B cell (primary cell): ENCODE measurements at regions not wholly inside any gene's neighbourhood (a gene's known extent, or its start where the extent isn't known, plus 50 kb on each side); places are given as distances from the start of the nearest gene placed in this dataset.

Experiments
- ATAC-seq: fragments of 200-7000 bp; cut with Tn5 transposase; one replicate; pipeline ENCODE4 v1.10.0; 2021; ENCODE audit warnings: low read depth, mild to moderate bottlenecking, moderate number of reproducible peaks, moderate library complexity
- CTCF ChIA-PET: fragments of 350-600 bp; sonication (Branson Sonifier 250); formaldehyde crosslinking; loops from one replicate; lab custom pipeline; 2021; ENCODE audit warnings: antibody characterized with exemption, inconsistent platforms; lab: Charles Lee
- POLR2A ChIA-PET: fragments of 350-600 bp; sonication (Branson Sonifier 250); formaldehyde crosslinking; loops from one replicate; lab custom pipeline; 2021; ENCODE audit warnings: antibody characterized with exemption; lab: Charles Lee
- DNase-seq: peaks from one replicate; pipeline ENCODE4 v3.0.0; 2013
- H2AFZ ChIP-seq: 2 replicates; pipeline ENCODE4 v1.6.1; 2012; ENCODE audit warnings: mild to moderate bottlenecking, low read depth, low read length; ENCODE audit not compliant: insufficient read depth, poor library complexity, severe bottlenecking
- H3K27ac ChIP-seq, 2 donors: 1 replicate in 1 of 2; 2 replicates in 1 of 2; pipeline ENCODE4 v1.5.1; 2012 to 2013; ENCODE audit warnings: low read length in 2 of 2, mild to moderate bottlenecking in 2 of 2, moderate library complexity in 1 of 2
- H3K27me3 ChIP-seq, 4 experiments: fragments of 200-600 bp in 1 of 4; sonication (generic) in 1 of 4; replicated peaks in 1 of 4; 1 replicate in 2 of 4; 2 replicates in 2 of 4; pipeline versions ENCODE4 v1.6.1 to v1.7.0; 2013 to 2016; ENCODE audit warnings: low read length in 3 of 4, mild to moderate bottlenecking in 2 of 4, mixed read lengths in 1 of 4, moderate library complexity in 1 of 4; ENCODE audit not compliant: insufficient read depth in 4 of 4, control insufficient read depth in 3 of 4; ENCODE audit errors: control extremely low read depth in 1 of 4
- H3K36me3 ChIP-seq, 2 experiments: replicated peaks in 1 of 2; 1 replicate in 1 of 2; 2 replicates in 1 of 2; pipeline versions ENCODE4 v1.6.1 to v1.7.1; 2013; ENCODE audit warnings: low read length in 1 of 2; ENCODE audit not compliant: insufficient read depth in 2 of 2, control insufficient read depth in 1 of 2; ENCODE audit errors: control extremely low read depth in 1 of 2, extremely low read depth in 1 of 2
- H3K4me1 ChIP-seq, 2 donors: fragments of 200-600 bp in 1 of 2; sonication (generic) in 1 of 2; 1 replicate in 1 of 2; 2 replicates in 1 of 2; pipeline versions ENCODE4 v1.5.1 to v1.6.1; 2013 to 2017; ENCODE audit warnings: low read length in 2 of 2; ENCODE audit not compliant: control insufficient read depth in 2 of 2, insufficient read depth in 2 of 2
- H3K4me2 ChIP-seq: replicated peaks from 2 replicates; pipeline ENCODE3; 2012; ENCODE audit warnings: mild to moderate bottlenecking, low read depth, low read length; ENCODE audit not compliant: poor library complexity, severe bottlenecking
- H3K4me3 ChIP-seq, 5 experiments: fragments of 200-600 bp in 1 of 5; sonication (generic) in 1 of 5; 1 replicate in 3 of 5; 2 replicates in 2 of 5; pipeline versions ENCODE4 v1.5.1 to v1.7.0; 2011 to 2016; ENCODE audit warnings: low read length in 4 of 5, mild to moderate bottlenecking in 4 of 5, low read depth in 2 of 5, control low read depth in 1 of 5, moderate library complexity in 1 of 5; ENCODE audit not compliant: insufficient read depth in 1 of 5; ENCODE audit errors: control extremely low read depth in 1 of 5, extremely low read depth in 1 of 5
- H3K79me2 ChIP-seq: fragments of 200-600 bp; sonication (generic); one replicate; pipeline ENCODE4 v1.6.0; 2016; ENCODE audit warnings: low read length; ENCODE audit not compliant: control insufficient read depth, insufficient read depth
- H3K9ac ChIP-seq: fragments of 200-600 bp; sonication (generic); 2 replicates; pipeline ENCODE4 v1.6.1; 2017; ENCODE audit warnings: mild to moderate bottlenecking, low read length, moderate library complexity
- H3K9me3 ChIP-seq, 3 donors: one replicate each; pipeline versions ENCODE4 v1.6.1 to v1.7.1; 2013; ENCODE audit warnings: low read length in 2 of 3; ENCODE audit not compliant: control insufficient read depth in 2 of 3, insufficient read depth in 1 of 3; ENCODE audit errors: control extremely low read depth in 1 of 3
- H4K20me1 ChIP-seq: 2 replicates; pipeline ENCODE4 v1.6.0; 2012; ENCODE audit warnings: mild to moderate bottlenecking, low read length; ENCODE audit not compliant: insufficient read depth, control insufficient read depth, poor library complexity, severe bottlenecking
- H3K27ac Mint-ChIP-seq: one replicate; pipeline ENCODE4 v1.8.0; 2021; ENCODE audit warnings: mixed read lengths
- H3K27me3 Mint-ChIP-seq: one replicate; pipeline ENCODE4 v1.8.0; 2021; ENCODE audit warnings: mixed read lengths
- H3K4me1 Mint-ChIP-seq: one replicate; pipeline ENCODE4 v1.8.0; 2021; ENCODE audit warnings: mixed read lengths
- H3K4me3 Mint-ChIP-seq: one replicate; pipeline ENCODE4 v1.8.0; 2021; ENCODE audit warnings: mixed read lengths
- H3K9me3 Mint-ChIP-seq: one replicate; pipeline ENCODE4 v1.8.0; 2022; ENCODE audit warnings: mixed read lengths; ENCODE audit not compliant: insufficient read depth
- CTCF ChIP-seq: fragments of 200-600 bp; IDR thresholded peaks from one replicate; pipeline ENCODE4 v1.8.0; 2022; ENCODE audit warnings: antibody characterized with exemption, mild to moderate bottlenecking
- EZH2 ChIP-seq: IDR thresholded peaks from 2 replicates; pipeline ENCODE4 v1.6.1; 2012; ENCODE audit warnings: borderline replicate concordance, low read depth, mild to moderate bottlenecking, moderate library complexity, low read length; ENCODE audit not compliant: insufficient read depth, poor library complexity, severe bottlenecking
- WGBS: methylation state at CpG from one replicate; pipeline ENCODE4 v1.1.5; 2013; ENCODE audit warnings: missing lambda C conversion rate; ENCODE audit not compliant: insufficient coverage; 5-methylcytosine and 5-hydroxymethylcytosine counted together
- intact Hi-C: fragments of 100-400 bp; cut with micrococcal nuclease; formaldehyde crosslinking; loops from one replicate; pipeline ENCODE4 v1.10.0; 2022

- no peak for TF ChIP-seq CTCF
- Histone ChIP-seq H3K27ac (no peak overlapping the region), H3K27me3 (no peaks in the 10 kb centered on the region), H3K4me2 (no peak overlapping the region), H3K9me3 (no peaks in the 10 kb centered on the region), H3K4me1 (peaks cover 9 to 12% of the 10 kb centered on the region in 2 donors), H2AFZ (no peak overlapping the region), H3K79me2 (no peaks in the 10 kb centered on the region), H3K9ac (no peak overlapping the region), H4K20me1 (no peaks in the 10 kb centered on the region), H3K4me3 (no peak overlapping the region), H3K36me3 (no peaks in the 10 kb centered on the region)
- WGBS, result 52% methylated on average over 5 of the region's 5 CpGs
- POLR2A ChIA-PET, result no interaction called here
- Mint-ChIP-seq H3K4me3 (no peak overlapping the region), H3K27ac (no peak overlapping the region), H3K4me1 (peaks cover 13% of the 10 kb centered on the region), H3K9me3 (no peaks in the 10 kb centered on the region), H3K27me3 (peaks cover 22% of the 10 kb centered on the region)
- ATAC-seq, result no peak
- no peak for DNase-seq
- CTCF ChIA-PET, result no interaction called here
- intact Hi-C loops, result loop anchor here (5.0 kb wide), 1 partner anchor 37 kb away; no protein-coding TSS in a partner anchor
Observed at GRCh38 chr2:30385327-30385726, 61.7 kb upstream of the LCLAT1 start.

- Histone ChIP-seq H4K20me1 (no peaks in the 10 kb centered on the region), H3K4me1 (peaks cover 15 to 17% of the 10 kb centered on the region in 2 donors), H3K4me3 (no peak overlapping the region), H2AFZ (no peak overlapping the region), H3K4me2 (no peak overlapping the region), H3K9me3 (peaks cover 0 to 4% (median 0%) of the 10 kb centered on the region in 3 donors), H3K27me3 (no peaks in the 10 kb centered on the region), H3K27ac (no peak overlapping the region), H3K9ac (no peak overlapping the region), H3K79me2 (no peaks in the 10 kb centered on the region), H3K36me3 (no peaks in the 10 kb centered on the region)
- no peaks in the 10 kb centered on the region for H3K9me3 Mint-ChIP-seq
- ChIA-PET CTCF (no interaction called here), POLR2A (no interaction called here)
- no peaks in the 10 kb centered on the region for H3K27me3 Mint-ChIP-seq
- DNase-seq (no peak), ATAC-seq (no peak)
- no peak for TF ChIP-seq CTCF
- no peak for TF ChIP-seq EZH2
- H3K4me1 Mint-ChIP-seq, result peaks cover 21% of the 10 kb centered on the region
- H3K27ac Mint-ChIP-seq, result no peak overlapping the region
- intact Hi-C loops, result no loop called here
- H3K4me3 Mint-ChIP-seq, result no peak overlapping the region
Observed at GRCh38 chr2:30392097-30392496, 54.9 kb upstream of the LCLAT1 start.
